BLaER1 treated with 17β-estradiol and CSF1 and Interleukin-3, amounts not matched to agents 10 nM and 100 nM (cell line): ENCODE measurements at regions not wholly inside any gene's neighbourhood (a gene's known extent, or its start where the extent isn't known, plus 50 kb on each side); places are given as distances from the start of the nearest gene placed in this dataset.
"Not testable (repeated sequence)": the region's sequence is repeated elsewhere in the genome, so short reads cannot be mapped to it uniquely, and the experiment has no call there.

ENCODE experiments used
- H3K27ac ChIP-seq, 11 experiments: shearing (Covaris generic); formaldehyde crosslinking; 2 replicates each; pipeline ENCODE4 v1.8.1; 2022
- H3K27me3 ChIP-seq, 11 experiments: shearing (Covaris generic); formaldehyde crosslinking; 2 replicates each; pipeline ENCODE4 v1.8.1; 2022
- H3K36me3 ChIP-seq, 11 experiments: shearing (Covaris generic); formaldehyde crosslinking; 2 replicates each; pipeline ENCODE4 v1.8.1; 2022
- H3K4me1 ChIP-seq, 10 experiments: shearing (Covaris generic); formaldehyde crosslinking; 2 replicates each; pipeline ENCODE4 v1.8.1; 2022
- H3K4me2 ChIP-seq, 11 experiments: shearing (Covaris generic); formaldehyde crosslinking; 2 replicates each; pipeline ENCODE4 v1.8.1; 2022
- H3K4me3 ChIP-seq, 10 experiments: shearing (Covaris generic); formaldehyde crosslinking; 2 replicates each; pipeline ENCODE4 v1.8.1; 2022
- H3K9ac ChIP-seq, 11 experiments: shearing (Covaris generic); formaldehyde crosslinking; 2 replicates each; pipeline ENCODE4 v1.8.1; 2022
- H3K9me3 ChIP-seq, 11 experiments: shearing (Covaris generic); formaldehyde crosslinking; replicated peaks in 1 of 11; 2 replicates each; pipeline ENCODE4 v1.8.1; 2022
- H4K20me1 ChIP-seq, 11 experiments: shearing (Covaris generic); formaldehyde crosslinking; 2 replicates each; pipeline ENCODE4 v1.8.1; 2022
- Cebpa-rat ChIP-seq, 11 experiments: shearing (Covaris generic); IDR thresholded peaks; 2 replicates each; pipeline ENCODE4 v1.8.1; 2022

GRCh38 chr2:57022496-57022895 is 838.7 kb downstream of the CCDC85A start:
- H3K9me3 ChIP-seq = peaks cover 0 to 19% (median 6%) of the 10 kb centered on the region in 11 experiments; a peak in 8 of 22 replicates
- no peak for TF ChIP-seq Cebpa-rat (IDR thresholded peaks at IDR 0.05)
- H3K4me3 ChIP-seq = no peak overlapping the region
- H4K20me1 ChIP-seq = no peaks in the 10 kb centered on the region
- H3K9ac ChIP-seq = no peak overlapping the region
- H3K27ac ChIP-seq = no peak overlapping the region
- H3K4me1 ChIP-seq = 0 out of 20 replicates have a peak, but pooled peaks cover 0 to 3% (median 0%) of the 10 kb centered on the region in 10 experiments
- H3K36me3 ChIP-seq = no peaks in the 10 kb centered on the region
- H3K27me3 ChIP-seq = no peaks in the 10 kb centered on the region
- peak overlapping the region in 2 of 11 experiments; percentile 2 to 26; a peak in 3 of 22 replicates for H3K4me2 ChIP-seq

- no peaks in the 10 kb centered on the region for H4K20me1 ChIP-seq
- H3K9ac ChIP-seq = no peak overlapping the region
- H3K4me1 ChIP-seq = peaks cover 3 to 7% (median 6%) of the 10 kb centered on the region in 10 experiments; a peak in 9 of 20 replicates
- no peak overlapping the region for H3K27ac ChIP-seq
- no peak for TF ChIP-seq Cebpa-rat (IDR thresholded peaks at IDR 0.05)
- H3K27me3 ChIP-seq = no peaks in the 10 kb centered on the region
- H3K36me3 ChIP-seq = no peaks in the 10 kb centered on the region
- H3K4me2 ChIP-seq = no peak overlapping the region
- no peaks in the 10 kb centered on the region for H3K9me3 ChIP-seq
- H3K4me3 ChIP-seq = no peak overlapping the region
Observed at GRCh38 chr2:57044931-57045635, 861.3 kb downstream of the CCDC85A start.

GRCh38 chr2:57049273-57049672 is 865.5 kb downstream of the CCDC85A start:
- H3K36me3 ChIP-seq = no peaks in the 10 kb centered on the region
- no peak overlapping the region for H3K9ac ChIP-seq
- H3K27me3 ChIP-seq = no peaks in the 10 kb centered on the region
- no peaks in the 10 kb centered on the region for H3K9me3 ChIP-seq
- no peaks in the 10 kb centered on the region for H3K4me1 ChIP-seq
- H4K20me1 ChIP-seq = no peaks in the 10 kb centered on the region
- no peak overlapping the region for H3K4me2 ChIP-seq
- H3K27ac ChIP-seq = no peak overlapping the region
- no peak for TF ChIP-seq Cebpa-rat (IDR thresholded peaks at IDR 0.05)
- no peak overlapping the region for H3K4me3 ChIP-seq

- Histone ChIP-seq H4K20me1 (no peaks in the 10 kb centered on the region), H3K4me3 (no peak overlapping the region), H3K27ac (no peak overlapping the region), H3K9ac (no peak overlapping the region), H3K27me3 (no peaks in the 10 kb centered on the region), H3K36me3 (no peaks in the 10 kb centered on the region), H3K4me2 (no peak overlapping the region), H3K9me3 (no peaks in the 10 kb centered on the region), H3K4me1 (no peaks in the 10 kb centered on the region)
- TF ChIP-seq Cebpa-rat (IDR thresholded peaks at IDR 0.05) = no peak
Observed at GRCh38 chr2:57050007-57050406, 866.2 kb downstream of the CCDC85A start.

GRCh38 chr2:57066301-57066700 is 882.5 kb downstream of the CCDC85A start:
- H4K20me1 ChIP-seq, H3K9me3 ChIP-seq, H3K9ac ChIP-seq, H3K4me1 ChIP-seq, H3K27ac ChIP-seq, H3K36me3 ChIP-seq, H3K4me3 ChIP-seq, H3K4me2 ChIP-seq, H3K27me3 ChIP-seq: not testable (repeated sequence)

- Histone ChIP-seq H3K9ac (no peak overlapping the region), H3K27me3 (no peaks in the 10 kb centered on the region), H3K27ac (no peak overlapping the region), H3K4me2 (no peak overlapping the region), H4K20me1 (no peaks in the 10 kb centered on the region), H3K4me3 (no peak overlapping the region), H3K4me1 (no peaks in the 10 kb centered on the region), H3K36me3 (no peaks in the 10 kb centered on the region), H3K9me3 (no peaks in the 10 kb centered on the region)
- TF ChIP-seq Cebpa-rat (IDR thresholded peaks at IDR 0.05) = no peak
Observed at GRCh38 chr2:57075226-57075625, 891.4 kb downstream of the CCDC85A start.

GRCh38 chr2:57080035-57080434 is 896.2 kb downstream of the CCDC85A start:
- H3K4me2 ChIP-seq = no peak overlapping the region

GRCh38 chr2:57084697-57085281 is 901.0 kb downstream of the CCDC85A start:
- no peak overlapping the region for H3K9ac ChIP-seq
- H3K27ac ChIP-seq = no peak overlapping the region
- H3K4me1 ChIP-seq = no peaks in the 10 kb centered on the region
- TF ChIP-seq Cebpa-rat (IDR thresholded peaks at IDR 0.05) = no peak
- no peaks in the 10 kb centered on the region for H3K36me3 ChIP-seq
- H3K4me2 ChIP-seq = no peak overlapping the region
- no peaks in the 10 kb centered on the region for H4K20me1 ChIP-seq
- no peak overlapping the region for H3K4me3 ChIP-seq
- peaks cover 0 to 16% (median 0%) of the 10 kb centered on the region in 11 experiments; a peak in 5 of 22 replicates for H3K9me3 ChIP-seq
- H3K27me3 ChIP-seq = no peaks in the 10 kb centered on the region

More at GRCh38 chr2:57080035-57080434, 896.2 kb downstream of the CCDC85A start:
- TF ChIP-seq Cebpa-rat (IDR thresholded peaks at IDR 0.05) = no peak
- no peaks in the 10 kb centered on the region for H4K20me1 ChIP-seq
- H3K27me3 ChIP-seq = no peaks in the 10 kb centered on the region
- no peaks in the 10 kb centered on the region for H3K4me1 ChIP-seq
- H3K9ac ChIP-seq = no peak overlapping the region
- H3K9me3 ChIP-seq = peaks cover 0 to 15% (median 0%) of the 10 kb centered on the region in 11 experiments; a peak in 5 of 22 replicates
- H3K27ac ChIP-seq = no peak overlapping the region
- no peak overlapping the region for H3K4me3 ChIP-seq
- no peaks in the 10 kb centered on the region for H3K36me3 ChIP-seq

GRCh38 chr2:57093020-57093419 is 909.2 kb downstream of the CCDC85A start:
- no peak overlapping the region for H3K9ac ChIP-seq
- H3K4me3 ChIP-seq = no peak overlapping the region
- no peak for TF ChIP-seq Cebpa-rat (IDR thresholded peaks at IDR 0.05)
- H3K27ac ChIP-seq = no peak overlapping the region
- H3K27me3 ChIP-seq = no peaks in the 10 kb centered on the region
- H3K9me3 ChIP-seq = peaks cover 0 to 5% (median 0%) of the 10 kb centered on the region in 11 experiments; a peak in 3 of 22 replicates
- no peak overlapping the region for H3K4me2 ChIP-seq
- no peaks in the 10 kb centered on the region for H4K20me1 ChIP-seq
- H3K36me3 ChIP-seq = no peaks in the 10 kb centered on the region
- H3K4me1 ChIP-seq = no peaks in the 10 kb centered on the region

GRCh38 chr2:57097855-57098254 is 914.1 kb downstream of the CCDC85A start:
- no peak overlapping the region for H3K27ac ChIP-seq
- H3K27me3 ChIP-seq = no peaks in the 10 kb centered on the region
- no peaks in the 10 kb centered on the region for H3K4me1 ChIP-seq
- no peaks in the 10 kb centered on the region for H4K20me1 ChIP-seq
- peaks cover 0 to 5% (median 0%) of the 10 kb centered on the region in 11 experiments; a peak in 3 of 22 replicates for H3K9me3 ChIP-seq
- H3K4me3 ChIP-seq = no peak overlapping the region
- peak in 2 of 11 experiments; percentile 21 to 39; a peak in 1 of 22 replicates for TF ChIP-seq Cebpa-rat (IDR thresholded peaks at IDR 0.05)
- no peaks in the 10 kb centered on the region for H3K36me3 ChIP-seq
- H3K4me2 ChIP-seq = no peak overlapping the region
- H3K9ac ChIP-seq = no peak overlapping the region
